Caco-2 (cell line): ENCODE measurements at regions not wholly inside any gene's neighbourhood (a gene's known extent, or its start where the extent isn't known, plus 50 kb on each side); places are given as distances from the start of the nearest gene placed in this dataset.

Experiments
- BruUV-seq: library from RNA; stranded (reverse); fragments of 400-500 nt; replicated peaks from 2 replicates; lab custom pipeline; 2021; lab: Mats Ljungman, UMichigan
- CTCF ChIA-PET: fragments of 300-600 bp; sonication (Branson Sonifier 250); formaldehyde crosslinking; loops from one replicate; lab custom pipeline; 2022; ENCODE audit warnings: antibody characterized with exemption; lab: Charles Lee
- POLR2A ChIA-PET: fragments of 300-600 bp; sonication (Branson Sonifier 250); formaldehyde crosslinking; loops from one replicate; lab custom pipeline; 2022; ENCODE audit warnings: antibody characterized with exemption; lab: Charles Lee
- DNase-seq, 2 experiments: peaks; one replicate each; pipeline versions ENCODE4 v3.0.0 to v3.0.0-alpha.2; 2020 to 2022
- H3K27me3 ChIP-seq: replicated peaks from 2 replicates; pipeline ENCODE4 v1.6.0; 2011; ENCODE audit warnings: low read length; ENCODE audit not compliant: control insufficient read depth, insufficient read depth
- H3K36me3 ChIP-seq: 2 replicates; pipeline ENCODE4 v1.5.1; 2011; ENCODE audit warnings: low read length; ENCODE audit not compliant: control insufficient read depth, insufficient read depth
- H3K4me1 ChIP-seq: fragments of 250-450 bp; sonication (Bioruptor Pico); 2 replicates; pipeline ENCODE4 v1.5.1; 2020; ENCODE audit warnings: mild to moderate bottlenecking
- H3K4me3 ChIP-seq: 2 replicates; pipeline ENCODE4 v1.5.1; 2011; ENCODE audit warnings: low read depth, mild to moderate bottlenecking, control low read depth, low read length
- H3K9me3 ChIP-seq: fragments of 250-450 bp; sonication (Bioruptor Pico); 2 replicates; pipeline ENCODE4 v1.5.1; 2020; ENCODE audit warnings: mild to moderate bottlenecking, moderate library complexity
- H3K27ac Mint-ChIP-seq: one replicate; pipeline ENCODE4 v1.8.0; 2022; ENCODE audit warnings: mixed read lengths; ENCODE audit not compliant: unreplicated experiment
- H3K27me3 Mint-ChIP-seq: one replicate; pipeline ENCODE4 v1.8.0; 2022; ENCODE audit warnings: mixed read lengths; ENCODE audit not compliant: insufficient read depth, unreplicated experiment
- H3K36me3 Mint-ChIP-seq: one replicate; pipeline ENCODE4 v1.8.0; 2022; ENCODE audit warnings: mild to moderate bottlenecking, mixed read lengths; ENCODE audit not compliant: insufficient read depth, unreplicated experiment
- H3K4me1 Mint-ChIP-seq: one replicate; pipeline ENCODE4 v1.8.0; 2022; ENCODE audit warnings: low read depth, mixed read lengths; ENCODE audit not compliant: unreplicated experiment
- H3K4me3 Mint-ChIP-seq: one replicate; pipeline ENCODE4 v1.8.0; 2022; ENCODE audit warnings: mild to moderate bottlenecking, moderate library complexity, mixed read lengths; ENCODE audit not compliant: unreplicated experiment
- H3K9me3 Mint-ChIP-seq: one replicate; pipeline ENCODE4 v1.8.0; 2022; ENCODE audit warnings: mixed read lengths; ENCODE audit not compliant: unreplicated experiment
- CTCF ChIP-seq, 2 experiments: fragments of 200-600 bp in 1 of 2; IDR thresholded peaks; 1 replicate in 1 of 2; 2 replicates in 1 of 2; pipeline versions ENCODE4 v1.5.1 to v1.8.0; 2011 to 2022; ENCODE audit warnings: antibody characterized with exemption in 1 of 2, control low read depth in 1 of 2, inconsistent platforms in 1 of 2, low read depth in 1 of 2, low read length in 1 of 2, mild to moderate bottlenecking in 1 of 2, moderate library complexity in 1 of 2; ENCODE audit not compliant: insufficient read depth in 1 of 2, severe bottlenecking in 1 of 2, unreplicated experiment in 1 of 2
- intact Hi-C: fragments of 100-400 bp; cut with micrococcal nuclease; formaldehyde crosslinking; loops from one replicate; pipeline ENCODE4 v1.10.0; 2022; ENCODE audit not compliant: unreplicated experiment

DNA sequence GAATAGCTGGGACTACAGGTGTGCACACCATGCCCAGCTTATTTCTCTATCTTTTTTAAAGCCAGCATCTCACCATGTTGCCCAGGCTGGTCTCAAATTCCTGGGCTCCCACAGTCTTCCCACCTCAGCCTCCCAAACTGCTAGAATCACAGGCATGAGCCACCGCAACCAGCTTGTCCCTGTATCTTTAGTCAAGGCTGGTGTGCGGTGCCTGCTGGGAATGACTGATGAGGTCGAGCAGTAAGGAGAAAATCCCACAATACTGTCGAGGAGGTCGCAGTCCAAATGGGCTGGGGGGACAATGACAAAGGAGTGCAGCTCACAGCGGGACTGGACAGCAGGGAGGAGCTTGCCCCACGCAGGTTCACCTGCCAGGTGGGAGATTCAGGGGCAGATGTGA is 50.2 kb upstream of the CALN1 start:
- peak in 1 of 2 experiments; percentile 7 for DNase-seq
- Histone ChIP-seq H3K4me3 (no peak overlapping the region), H3K27me3 (no peaks in the 10 kb centered on the region), H3K9me3 (no peaks in the 10 kb centered on the region), H3K4me1 (no peaks in the 10 kb centered on the region), H3K36me3 (no peaks in the 10 kb centered on the region)
- BruUV-seq, result no TSS peak
- no peak overlapping the region for H3K4me3 Mint-ChIP-seq
- H3K27me3 Mint-ChIP-seq, result no peaks in the 10 kb centered on the region
- intact Hi-C loops, result no loop called here
- H3K36me3 Mint-ChIP-seq, result no peaks in the 10 kb centered on the region
- H3K4me1 Mint-ChIP-seq, result no peaks in the 10 kb centered on the region
- TF ChIP-seq CTCF (IDR thresholded peaks at IDR 0.05; ENCODE audit: insufficient read depth in 1 of 2, low read depth in 1 of 2, low read length in 1 of 2, severe bottlenecking in 1 of 2, unreplicated experiment in 1 of 2), result no peak
- ChIA-PET POLR2A (no interaction called here), CTCF (no interaction called here)
- H3K9me3 Mint-ChIP-seq, result no peaks in the 10 kb centered on the region
- H3K27ac Mint-ChIP-seq, result no peak overlapping the region
